T-helper 1 cell treated with Interleukin-12 subunit alpha and Interleukin-12 subunit beta and Interleukin-4 antibody, amounts not matched to agents 30 ng/mL and 1 ng/mL, for 36 hours (primary cell): ENCODE measurements at regions not wholly inside any gene's neighbourhood (a gene's known extent, or its start where the extent isn't known, plus 50 kb on each side); places are given as distances from the start of the nearest gene placed in this dataset.

ENCODE experiments used
- intact Hi-C: fragments of 100-400 bp; cut with micrococcal nuclease; formaldehyde crosslinking; loops from one replicate; pipeline ENCODE4 v1.15.1; 2024

DNA sequence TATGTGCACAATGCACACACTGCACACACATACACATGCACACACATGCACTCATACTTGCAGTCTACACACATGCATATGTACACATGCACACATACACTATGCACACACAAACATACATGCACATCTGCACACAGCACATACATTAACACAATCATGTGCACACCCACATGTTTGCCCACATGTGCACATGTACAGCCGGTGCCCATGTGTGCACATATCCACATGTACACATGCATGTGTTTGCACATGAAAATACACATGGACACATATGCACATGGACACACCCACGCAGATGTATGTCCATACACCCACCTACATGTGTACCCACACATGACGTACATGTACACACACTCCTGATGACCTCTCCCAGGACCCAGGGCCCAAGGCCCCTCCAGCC lies 105.1 kb upstream of the ACTRT2 start:
- intact Hi-C loops = no loop called here

DNA sequence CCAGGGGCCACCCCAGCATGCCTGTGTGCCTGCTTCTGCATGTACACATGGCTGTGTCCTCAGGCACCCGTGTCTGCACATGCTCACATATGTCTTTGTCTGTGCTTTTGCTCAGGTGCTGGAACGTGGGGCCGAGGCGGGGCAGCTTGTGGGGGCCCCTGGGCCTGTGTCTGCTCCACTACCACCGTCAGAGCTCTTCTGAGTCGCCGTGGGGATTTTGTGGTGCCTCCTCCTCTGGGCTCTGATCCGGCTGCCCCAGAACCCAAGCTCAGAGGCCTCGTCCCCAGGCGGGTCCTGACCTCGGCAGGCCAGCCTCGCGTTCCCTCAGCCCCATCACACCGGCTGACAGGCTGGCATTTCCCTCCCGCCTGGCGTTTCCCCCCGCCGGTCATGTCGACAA lies 104.6 kb upstream of the ACTRT2 start:
- intact Hi-C loops = no loop called here

DNA sequence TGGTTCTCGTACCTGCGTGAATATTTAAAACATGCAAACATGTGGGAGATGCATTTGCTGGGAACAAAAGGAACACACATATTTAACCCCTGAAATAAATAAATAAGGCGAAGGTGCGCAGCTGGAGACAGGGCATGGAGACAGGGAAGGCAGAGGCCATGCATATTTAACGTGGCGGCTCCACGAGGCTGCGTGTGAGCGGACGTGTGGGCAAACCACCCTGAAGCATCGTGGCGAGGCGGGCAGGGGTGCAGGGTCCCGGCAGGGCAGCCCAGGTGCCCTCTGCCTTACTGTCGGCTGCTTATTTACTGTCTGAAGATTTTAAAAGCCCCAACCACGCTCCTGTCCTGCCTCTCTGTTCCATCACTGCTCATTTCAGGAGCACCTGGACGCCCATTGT lies 104.0 kb upstream of the ACTRT2 start:
- intact Hi-C loops = no loop called here

DNA sequence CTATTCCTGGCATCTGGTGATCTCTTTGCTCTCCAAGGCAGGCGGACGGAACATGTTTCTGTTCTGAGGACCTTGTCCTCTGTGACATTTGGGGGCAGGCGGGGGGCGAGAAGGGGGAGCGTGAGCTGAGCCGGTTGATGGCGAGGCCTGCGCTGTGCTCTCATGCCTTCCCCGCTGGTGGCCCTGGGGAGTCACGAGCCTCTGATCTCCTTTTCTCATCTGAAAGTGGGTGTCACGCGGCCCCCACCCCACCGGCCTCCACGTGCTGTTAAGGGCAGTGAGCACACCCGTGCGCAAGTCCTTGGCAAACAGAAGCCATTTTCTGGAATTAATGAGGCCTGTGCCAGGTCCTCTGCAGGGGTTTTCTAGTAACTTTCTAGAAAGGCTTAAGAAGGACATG lies 102.8 kb upstream of the ACTRT2 start:
- intact Hi-C loops = no loop called here

DNA sequence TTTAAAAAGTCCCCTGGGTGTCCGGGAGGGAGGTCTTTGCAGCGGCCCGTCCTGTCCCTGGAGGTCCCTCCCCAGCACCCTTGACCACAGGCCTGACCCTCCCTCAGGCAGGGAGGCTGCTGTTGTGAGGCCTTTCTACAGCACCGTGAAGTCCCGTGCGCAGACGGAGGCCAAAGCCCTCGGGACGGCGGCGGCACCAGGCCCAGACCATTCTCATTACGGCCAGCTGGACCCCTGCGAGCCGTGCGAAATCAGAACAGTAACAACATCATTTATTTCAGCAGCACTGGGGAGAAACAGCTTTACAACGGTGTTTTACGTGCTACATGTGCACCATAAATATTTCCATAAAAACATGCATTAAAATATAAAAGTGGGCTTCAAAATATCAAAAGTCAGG lies 101.4 kb upstream of the ACTRT2 start:
- intact Hi-C loops = no loop called here

DNA sequence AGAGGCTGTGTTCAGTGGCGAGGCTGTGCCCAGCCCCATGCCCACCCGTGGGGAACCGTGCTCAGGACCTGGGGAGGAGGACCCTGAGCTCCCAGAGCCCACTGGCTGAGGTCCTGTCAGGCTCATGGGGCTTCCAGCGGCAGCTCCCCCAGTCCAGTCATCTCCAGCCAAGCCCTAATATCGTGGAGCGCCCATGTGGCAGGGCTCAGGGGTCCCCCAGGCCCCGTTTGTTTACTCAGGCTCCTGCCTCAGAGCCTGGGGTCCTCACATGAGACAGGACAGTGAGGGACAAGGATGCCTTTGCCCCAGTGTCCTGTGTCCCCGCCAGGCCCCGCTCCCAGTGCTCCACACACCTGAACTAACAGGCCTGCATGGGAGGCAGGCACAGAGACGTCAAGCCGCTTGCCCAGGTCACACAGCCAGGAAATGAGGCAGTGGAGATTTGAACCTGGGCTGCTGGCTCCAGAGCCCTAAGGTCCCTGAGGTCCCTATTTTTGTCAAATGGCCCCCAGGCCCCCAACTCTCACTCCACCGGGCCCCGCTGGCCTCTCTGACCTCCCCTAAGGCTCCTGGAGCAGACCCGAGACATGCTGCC lies 100.7 kb upstream of the ACTRT2 start:
- intact Hi-C loops = no loop called here

DNA sequence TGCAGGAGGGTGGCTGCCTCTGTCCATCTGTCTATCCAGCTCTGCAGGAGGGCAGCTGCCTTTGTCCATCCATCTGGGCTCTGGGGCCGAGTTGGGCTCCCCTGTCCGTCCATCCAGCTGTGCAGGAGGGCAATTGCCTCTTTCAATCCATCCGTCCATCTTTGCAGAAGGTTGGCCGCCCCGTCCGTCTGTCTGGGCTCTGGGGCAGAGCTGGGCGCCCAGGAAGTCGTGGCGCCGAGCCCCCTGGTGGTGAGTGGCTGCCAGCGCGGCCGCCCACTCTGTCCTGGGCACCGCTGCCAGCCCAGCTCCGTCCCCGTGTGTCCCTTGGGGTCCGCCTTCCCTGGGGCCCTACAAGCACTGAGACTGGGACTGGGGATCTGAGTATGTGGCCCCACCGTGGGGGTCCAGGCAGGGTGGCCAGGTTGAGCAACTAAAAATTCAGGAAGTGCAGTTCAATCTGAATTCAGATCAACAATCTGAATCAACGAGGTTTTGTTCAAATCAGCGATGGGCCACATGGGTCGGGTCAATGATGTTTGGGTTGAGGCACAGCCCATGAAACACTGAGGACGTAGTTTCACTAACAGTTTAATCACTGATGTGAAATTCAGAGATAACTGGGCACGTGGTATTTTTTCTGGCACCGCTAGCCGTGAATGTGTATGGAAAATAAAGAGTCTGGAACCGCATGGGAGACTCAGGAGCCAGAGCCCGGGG lies 99.1 kb upstream of the ACTRT2 start:
- intact Hi-C loops = loop anchor here (1.0 kb wide), 1 partner anchor 508 kb away; no protein-coding TSS in a partner anchor

DNA sequence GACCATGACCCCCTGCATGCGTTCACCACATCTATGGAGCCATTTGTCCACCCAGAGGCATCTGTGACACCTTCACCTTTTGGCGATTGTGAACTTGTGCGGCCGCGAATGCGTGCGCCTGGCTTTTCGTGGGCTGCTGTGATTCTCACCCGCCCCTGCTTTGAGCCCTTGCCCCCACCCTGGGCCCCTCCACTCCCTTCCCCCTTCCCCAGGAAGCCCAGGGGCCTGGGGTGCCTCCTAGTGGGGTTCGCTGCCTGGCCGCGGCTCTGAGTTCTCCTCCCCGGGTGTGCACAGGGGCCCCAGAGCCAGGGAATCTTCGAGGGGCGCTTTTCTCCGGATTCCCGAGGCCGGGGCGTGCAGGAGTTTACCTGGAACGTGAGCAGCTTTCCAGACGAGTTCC lies 97.9 kb upstream of the ACTRT2 start:
- intact Hi-C loops = no loop called here

DNA sequence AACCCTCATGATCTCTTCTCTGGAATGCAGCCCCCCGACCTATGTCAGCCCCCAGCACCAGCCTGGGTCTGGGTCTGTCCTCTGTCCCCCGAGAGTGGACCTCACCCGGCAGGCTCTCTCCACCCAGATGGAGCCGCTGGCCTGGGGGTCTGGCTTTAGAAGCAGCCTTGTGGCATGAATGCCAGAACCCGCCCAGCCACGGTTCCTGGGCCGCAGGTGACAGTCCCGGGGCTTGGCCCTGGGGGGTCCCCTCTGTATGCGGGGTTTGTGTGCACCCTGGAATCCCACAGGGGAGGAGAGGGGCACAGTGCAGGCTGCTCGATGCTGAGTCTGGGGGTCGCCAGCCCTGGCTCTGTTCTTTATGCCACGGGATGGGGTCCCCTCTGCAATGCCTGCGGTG lies 96.0 kb upstream of the ACTRT2 start:
- intact Hi-C loops = no loop called here

DNA sequence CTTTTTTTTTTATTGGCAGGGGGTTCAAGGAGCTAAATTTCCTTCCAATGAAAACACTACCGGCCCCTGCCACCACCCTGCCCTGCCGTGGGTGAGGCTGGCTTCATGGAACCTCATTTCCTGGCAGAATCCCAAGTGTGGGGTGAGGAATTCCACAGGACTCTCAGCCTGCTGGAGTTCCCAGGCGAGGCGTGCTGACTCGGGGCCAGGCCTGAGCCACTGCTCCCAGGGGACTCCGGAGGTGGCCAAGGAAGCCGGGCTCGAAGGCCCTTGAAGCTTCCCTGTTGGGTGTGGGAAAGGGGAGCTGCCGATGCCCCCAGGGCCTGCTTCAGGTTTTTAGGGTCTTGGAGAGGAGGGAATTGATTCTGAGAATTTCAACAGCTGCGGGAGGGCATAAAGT lies 95.3 kb upstream of the ACTRT2 start:
- intact Hi-C loops = no loop called here

DNA sequence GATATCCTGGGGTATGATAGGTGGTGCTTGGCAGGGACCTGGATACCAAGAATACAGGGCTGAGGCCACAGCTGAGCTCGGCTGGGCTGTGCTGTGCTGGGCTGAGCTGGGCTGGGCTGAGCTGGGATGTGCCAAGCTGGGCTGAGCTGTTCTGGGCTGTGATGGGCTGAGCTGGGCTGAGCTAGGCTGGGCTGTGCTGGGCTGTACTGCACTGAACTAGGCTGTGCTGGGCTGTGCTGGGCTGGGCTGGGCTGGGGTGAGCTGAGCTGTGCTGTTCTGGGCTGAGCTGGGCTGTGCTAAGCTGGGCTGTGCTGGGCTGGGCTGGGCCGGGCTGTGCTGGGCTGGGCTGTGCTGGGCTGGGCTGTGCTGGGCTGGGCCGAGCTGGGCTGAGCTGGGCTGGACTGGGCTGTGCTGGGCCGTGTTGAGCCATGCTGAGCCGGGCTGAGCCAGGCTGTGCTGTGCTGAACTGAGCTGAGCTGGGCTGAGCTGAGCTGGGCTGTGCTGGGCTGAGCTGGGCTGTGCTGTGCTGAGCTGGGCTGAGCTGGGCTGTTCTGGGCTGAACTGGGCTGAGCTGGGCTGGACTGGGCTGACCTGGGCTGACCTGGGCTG lies 94.7 kb upstream of the ACTRT2 start:
- intact Hi-C loops = no loop called here

DNA sequence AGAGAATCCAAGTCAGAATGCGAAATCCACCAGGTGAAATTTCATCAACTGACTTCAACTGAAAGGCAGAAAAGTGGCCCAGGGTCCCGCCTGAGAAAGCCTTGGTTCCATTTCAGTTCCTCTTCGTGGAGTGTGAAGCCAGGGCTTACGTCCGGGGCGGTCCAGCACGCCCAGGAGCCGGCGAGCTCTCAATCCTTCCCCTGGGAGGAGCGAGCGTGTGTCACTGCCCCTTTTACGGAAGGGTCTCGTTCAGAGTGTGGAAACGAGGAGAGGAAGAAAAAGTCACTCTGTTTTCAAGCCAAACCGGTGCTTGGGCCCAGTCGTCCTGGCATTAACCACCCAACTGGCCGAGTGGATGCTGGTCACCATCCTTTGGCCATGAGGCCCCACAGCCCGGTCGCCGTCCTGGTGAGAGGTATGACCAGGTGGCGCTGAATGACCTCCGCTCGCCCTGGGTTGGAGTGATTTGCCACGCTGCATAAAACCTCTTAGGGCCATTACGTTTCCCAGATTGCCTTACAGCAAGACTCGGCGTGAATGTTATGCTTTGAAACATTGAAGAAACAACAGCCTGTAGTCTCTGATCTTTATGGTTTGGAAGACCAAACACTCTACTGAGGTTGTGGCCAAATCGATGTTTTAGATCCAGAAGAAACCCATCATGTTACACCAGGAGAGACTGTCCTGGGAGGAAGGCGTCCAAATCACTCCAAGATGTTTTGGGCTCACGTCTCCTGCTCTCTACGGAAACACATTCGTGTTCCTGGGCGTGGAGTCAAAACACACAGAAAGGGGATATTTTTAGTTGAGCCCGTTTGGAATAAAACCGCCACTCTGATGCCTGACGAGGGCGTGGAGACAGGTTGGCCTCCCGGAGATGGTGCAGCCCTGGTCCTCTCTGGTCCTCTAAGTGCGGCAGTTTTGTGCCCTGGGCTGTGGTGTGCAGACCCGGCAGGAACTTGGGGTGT lies 93.6 kb upstream of the ACTRT2 start:
- intact Hi-C loops = no loop called here

DNA sequence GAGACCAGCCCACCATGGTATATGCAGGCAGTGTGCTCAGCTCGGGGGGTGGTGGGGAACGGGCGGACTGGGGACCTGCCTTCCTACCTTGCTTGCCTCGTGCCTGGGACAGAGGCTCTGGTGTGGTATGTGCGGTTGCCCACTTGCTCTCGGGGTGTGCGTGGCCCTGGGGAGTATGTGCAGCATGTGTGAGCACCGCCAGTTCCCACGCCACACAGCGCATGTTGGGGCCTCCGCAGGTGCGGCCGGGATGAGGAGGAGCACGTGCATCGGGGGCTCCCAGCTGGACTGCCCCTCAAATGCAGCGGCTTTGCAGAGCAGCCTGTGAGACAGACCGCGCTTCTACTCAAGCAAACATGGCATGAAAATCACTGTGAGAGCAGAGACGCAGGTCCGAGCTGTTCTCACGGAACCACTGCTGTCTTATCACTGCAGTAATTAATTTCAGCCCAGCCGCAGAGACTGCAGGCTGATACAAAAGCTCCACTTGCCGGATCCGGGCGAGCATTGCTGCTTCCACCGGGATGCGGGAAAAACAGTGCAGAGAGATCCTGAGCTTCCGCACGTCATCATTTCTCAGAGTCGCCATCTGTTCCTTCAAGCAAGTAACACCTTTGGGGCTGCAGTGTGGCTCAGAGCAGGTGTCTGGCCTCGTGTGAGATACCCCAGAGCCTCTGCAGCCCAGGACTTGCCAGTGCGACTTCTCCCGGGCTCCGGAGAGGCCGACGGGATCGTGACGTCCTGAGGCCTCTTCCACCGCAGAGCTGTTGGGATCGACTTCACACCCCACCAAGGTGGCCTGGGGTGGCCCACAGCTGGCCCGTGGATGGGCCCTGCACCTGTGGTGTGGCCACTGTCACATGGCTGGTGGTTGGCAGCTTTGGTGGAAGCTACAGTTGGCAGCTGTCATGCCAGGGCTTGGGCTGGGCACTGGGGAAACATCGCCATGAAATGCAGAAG lies 92.6 kb upstream of the ACTRT2 start:
- intact Hi-C loops = no loop called here

DNA sequence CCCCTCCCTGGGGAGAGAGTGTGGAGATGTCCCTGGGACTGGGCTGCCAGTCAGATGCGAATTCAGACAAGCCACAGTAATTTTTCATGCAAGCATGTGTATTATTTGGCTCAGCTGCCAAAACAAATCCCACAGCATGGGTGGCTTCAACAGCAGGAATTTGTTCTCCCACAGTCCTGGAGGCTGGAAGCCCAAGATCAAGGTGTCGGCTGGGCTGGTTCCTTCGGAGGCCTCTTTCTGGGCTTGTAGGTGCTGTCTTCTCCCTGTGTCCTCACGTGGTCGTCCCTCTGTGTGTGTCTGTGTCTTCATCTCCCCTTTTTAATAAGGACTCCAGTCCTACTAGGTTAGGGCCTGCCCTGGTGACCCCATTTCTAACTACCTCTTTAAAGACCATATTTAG lies 91.9 kb upstream of the ACTRT2 start:
- intact Hi-C loops = no loop called here

DNA sequence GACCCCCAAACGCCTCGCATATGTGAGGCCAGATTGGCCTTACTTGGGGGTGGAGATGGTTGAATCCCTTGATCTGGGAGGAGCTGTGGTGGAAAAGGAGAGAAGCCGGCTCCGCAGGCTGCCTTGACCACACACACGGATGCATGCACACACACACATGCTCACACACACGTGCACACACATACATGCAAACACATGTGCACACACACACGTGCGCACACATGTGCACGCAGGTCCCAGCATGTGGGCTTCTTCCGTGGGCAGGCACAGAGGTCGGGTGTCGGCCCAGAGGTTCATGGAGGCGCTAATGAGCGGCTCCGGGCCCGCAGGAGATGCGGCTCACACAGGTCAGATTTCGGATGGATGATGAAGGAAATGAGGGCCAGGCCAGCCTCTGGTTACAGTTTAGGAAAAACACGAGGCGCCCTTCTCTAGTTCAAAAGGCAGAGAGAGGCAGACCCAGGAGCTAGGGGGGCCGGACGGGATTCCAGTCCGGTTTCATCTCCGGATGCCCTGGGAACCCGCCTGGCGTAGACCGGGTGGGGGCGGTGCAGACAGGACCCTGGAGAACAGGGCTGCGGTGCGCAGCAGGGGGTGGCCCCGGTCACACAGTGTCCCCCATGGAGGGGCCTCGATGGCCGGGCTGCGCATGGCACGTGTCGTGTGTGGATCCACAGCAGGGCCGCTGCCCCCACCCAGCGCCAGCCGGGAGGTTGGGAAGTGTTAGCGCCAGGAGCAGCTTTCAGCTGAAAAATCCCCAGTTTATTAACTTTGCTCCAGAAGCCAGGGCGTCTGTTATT lies 91.1 kb upstream of the ACTRT2 start:
- intact Hi-C loops = no loop called here

DNA sequence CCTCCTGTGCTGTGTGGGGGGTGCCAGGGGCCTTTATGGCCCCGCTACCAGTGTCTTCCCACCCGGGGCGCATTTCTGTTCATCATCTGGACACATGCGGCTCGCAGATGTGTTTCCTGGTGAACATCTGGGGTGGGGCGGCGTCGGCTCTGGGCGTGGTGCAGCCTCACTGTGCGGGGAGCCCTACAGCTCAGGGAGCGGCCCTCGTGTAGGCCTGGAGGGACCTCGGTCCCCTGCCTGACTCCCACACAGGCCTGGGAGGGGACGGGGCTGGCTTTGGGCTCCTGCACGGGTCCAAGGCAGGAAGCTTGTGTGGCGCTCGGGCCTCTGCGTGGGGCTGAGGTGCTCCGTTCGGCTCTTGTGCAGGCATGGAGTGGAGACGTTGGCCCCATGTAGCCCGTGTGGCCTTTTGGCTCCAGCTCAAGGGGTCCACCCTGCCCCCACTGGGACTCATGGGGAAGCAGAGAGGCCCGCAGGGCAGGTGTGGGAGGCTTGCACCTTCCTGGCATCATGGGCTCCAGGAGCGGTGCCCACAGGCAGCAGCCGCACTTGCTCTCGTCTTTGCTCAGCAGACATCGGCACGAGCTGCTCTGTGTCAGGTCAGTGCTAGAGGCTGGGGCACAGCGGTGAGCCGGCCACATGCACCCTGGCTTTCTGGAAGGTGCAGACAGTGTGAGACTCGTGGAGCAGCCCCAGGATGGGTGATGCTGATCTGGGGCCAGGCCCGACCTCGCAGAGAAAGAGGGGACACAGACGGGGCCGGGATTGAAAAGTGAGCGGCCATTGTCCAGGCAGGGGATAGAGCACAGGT lies 90.1 kb upstream of the ACTRT2 start:
- intact Hi-C loops = no loop called here

DNA sequence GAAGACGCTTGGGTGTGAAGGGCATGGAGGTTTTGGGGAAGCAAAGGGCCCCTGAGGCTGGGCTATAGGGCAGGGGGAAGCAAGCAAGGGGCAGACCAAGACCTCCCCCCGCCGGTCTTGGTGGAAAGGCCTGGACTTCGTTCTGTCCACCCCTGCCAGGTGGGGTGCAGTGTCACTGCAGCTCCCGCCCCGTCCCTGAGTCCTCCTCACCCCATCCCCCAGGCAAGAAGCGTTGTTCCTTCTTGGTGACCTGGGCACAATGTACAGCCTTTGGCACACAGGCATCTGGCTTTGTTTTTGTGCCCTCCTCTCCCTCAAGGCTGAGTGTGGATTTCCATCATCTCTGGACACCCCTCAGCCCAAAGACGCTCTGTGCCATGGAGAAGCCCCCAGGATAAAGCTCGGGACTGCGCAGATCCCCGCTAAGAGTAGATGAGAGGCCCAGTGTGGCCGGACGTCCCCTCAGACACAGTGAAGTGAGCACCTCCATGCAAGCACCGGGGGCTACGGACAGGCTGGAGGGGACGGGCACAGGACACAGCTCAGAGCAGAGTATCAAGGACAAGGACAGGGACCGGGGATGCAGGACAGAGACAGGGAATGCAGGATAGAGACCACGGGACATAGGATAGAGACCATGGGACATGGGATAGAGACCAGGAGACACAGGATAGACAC lies 89.4 kb upstream of the ACTRT2 start:
- intact Hi-C loops = no loop called here

DNA sequence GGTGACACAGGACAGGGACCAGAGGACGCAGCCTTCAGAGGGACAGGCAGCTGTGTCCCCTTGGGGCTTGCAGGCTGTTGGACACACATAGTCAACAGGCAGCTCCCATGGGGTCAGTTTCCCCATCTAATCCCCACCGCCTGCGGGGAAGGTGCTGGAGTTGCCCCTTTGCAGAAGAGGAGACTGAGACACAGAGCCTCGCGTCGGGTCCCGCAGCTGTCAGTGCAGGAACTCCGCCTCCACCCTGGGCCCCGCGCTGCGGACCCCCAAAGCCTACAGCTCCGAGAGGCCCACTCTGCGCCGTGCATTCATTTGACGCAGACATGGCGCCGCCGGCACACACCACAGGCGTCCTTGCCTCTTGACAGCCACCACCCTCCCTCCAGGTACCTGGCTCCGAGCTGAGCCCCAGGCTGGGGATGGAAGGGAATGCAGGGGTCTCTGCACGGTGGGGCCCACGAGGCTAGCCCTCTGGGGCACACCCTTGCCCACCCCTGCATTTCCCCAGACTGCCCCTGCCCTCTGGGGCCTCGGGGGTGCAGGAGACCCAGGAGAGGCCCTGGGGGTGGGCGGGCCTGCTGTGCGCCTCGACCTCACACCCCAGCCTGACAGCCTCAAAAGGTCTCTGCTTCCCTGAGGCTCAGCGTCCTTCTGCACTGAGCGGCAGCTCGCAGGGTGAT lies 88.5 kb upstream of the ACTRT2 start:
- intact Hi-C loops = no loop called here
